CD14-positive monocyte (primary cell): ENCODE measurements at regions not wholly inside any gene's neighbourhood (a gene's known extent, or its start where the extent isn't known, plus 50 kb on each side); places are given as distances from the start of the nearest gene placed in this dataset.

Experiments
- DNase-seq, 3 donors: peaks; one replicate each; pipeline ENCODE4 v3.0.0-alpha.2; 2011 to 2022
- H2AFZ ChIP-seq: 2 replicates; pipeline ENCODE4 v1.6.0; 2012; ENCODE audit warnings: mild to moderate bottlenecking, low read depth, low read length, inconsistent platforms; ENCODE audit not compliant: insufficient read depth, poor library complexity, severe bottlenecking
- H3K27ac ChIP-seq, 2 donors: 1 replicate in 1 of 2; 2 replicates in 1 of 2; pipeline ENCODE4 v1.5.1; 2012 to 2013; ENCODE audit warnings: low read length in 2 of 2, control low read depth in 1 of 2, inconsistent platforms in 1 of 2, low read depth in 1 of 2, mild to moderate bottlenecking in 1 of 2
- H3K27me3 ChIP-seq, 2 donors: one replicate each; pipeline versions ENCODE4 v1.6.0 to v1.6.1; 2011 to 2013; ENCODE audit warnings: low read length in 2 of 2; ENCODE audit not compliant: control insufficient read depth in 2 of 2, insufficient read depth in 2 of 2
- H3K36me3 ChIP-seq, 2 donors: replicated peaks in 1 of 2; 1 replicate in 1 of 2; 2 replicates in 1 of 2; pipeline versions ENCODE4 v1.5.1 to v1.6.1; 2012 to 2013; ENCODE audit warnings: low read length in 2 of 2, control low read depth in 1 of 2, inconsistent platforms in 1 of 2, mild to moderate bottlenecking in 1 of 2; ENCODE audit not compliant: insufficient read depth in 2 of 2, control insufficient read depth in 1 of 2
- H3K4me1 ChIP-seq, 2 donors: 1 replicate in 1 of 2; 2 replicates in 1 of 2; pipeline versions ENCODE4 v1.5.1 to v1.6.1; 2012 to 2013; ENCODE audit warnings: low read length in 2 of 2, control low read depth in 1 of 2, inconsistent platforms in 1 of 2, mild to moderate bottlenecking in 1 of 2, moderate library complexity in 1 of 2; ENCODE audit not compliant: insufficient read depth in 2 of 2, control insufficient read depth in 1 of 2
- H3K4me2 ChIP-seq: replicated peaks from 2 replicates; pipeline ENCODE3; 2012; ENCODE audit warnings: low read length, moderate library complexity, mild to moderate bottlenecking; ENCODE audit not compliant: poor library complexity, severe bottlenecking; ENCODE audit errors: extremely low read depth
- H3K4me3 ChIP-seq, 3 experiments: fragments of 200-600 bp in 1 of 3; sonication (generic) in 1 of 3; replicated peaks in 1 of 3; 1 replicate in 2 of 3; 2 replicates in 1 of 3; pipeline ENCODE4 v1.5.1; 2011 to 2013; ENCODE audit warnings: low read length in 3 of 3, mild to moderate bottlenecking in 3 of 3, control low read depth in 2 of 3, low read depth in 2 of 3, inconsistent platforms in 1 of 3, moderate library complexity in 1 of 3
- H3K79me2 ChIP-seq: 2 replicates; pipeline ENCODE4 v1.6.0; 2012; ENCODE audit warnings: mild to moderate bottlenecking, control low read depth, inconsistent platforms, low read length, moderate library complexity; ENCODE audit not compliant: insufficient read depth
- H3K9ac ChIP-seq: 2 replicates; pipeline ENCODE4 v1.6.0; 2017; ENCODE audit warnings: low read length, mild to moderate bottlenecking; ENCODE audit not compliant: insufficient read depth, poor library complexity, severe bottlenecking
- H3K9me3 ChIP-seq, 2 donors: replicated peaks in 1 of 2; 1 replicate in 1 of 2; 2 replicates in 1 of 2; pipeline versions ENCODE4 v1.5.1 to v1.6.1; 2012 to 2013; ENCODE audit warnings: low read length in 2 of 2, control low read depth in 1 of 2; ENCODE audit not compliant: control insufficient read depth in 1 of 2, insufficient read depth in 1 of 2
- H4K20me1 ChIP-seq: 2 replicates; pipeline ENCODE4 v1.6.0; 2012; ENCODE audit warnings: mild to moderate bottlenecking, low read length, control low read depth, moderate library complexity; ENCODE audit not compliant: insufficient read depth
- H3K27ac Mint-ChIP-seq, 7 donors: one replicate each; pipeline ENCODE4 v1.8.0; 2020; ENCODE audit warnings: mild to moderate bottlenecking in 7 of 7, mixed read lengths in 7 of 7, moderate library complexity in 6 of 7, inconsistent platforms in 2 of 7
- H3K27me3 Mint-ChIP-seq, 3 donors: one replicate each; pipeline ENCODE4 v1.8.0; 2021 to 2022; ENCODE audit warnings: low read depth in 3 of 3, mild to moderate bottlenecking in 3 of 3, mixed read lengths in 3 of 3, moderate library complexity in 3 of 3, inconsistent platforms in 1 of 3
- H3K36me3 Mint-ChIP-seq, 2 donors: one replicate each; pipeline ENCODE4 v1.8.0; 2020; ENCODE audit warnings: mixed read lengths in 2 of 2, inconsistent platforms in 1 of 2, mild to moderate bottlenecking in 1 of 2
- H3K4me1 Mint-ChIP-seq: one replicate; pipeline ENCODE4 v1.8.0; 2020; ENCODE audit warnings: mild to moderate bottlenecking, mixed read lengths
- H3K4me3 Mint-ChIP-seq, 2 donors: one replicate each; pipeline ENCODE4 v1.8.0; 2020; ENCODE audit warnings: mild to moderate bottlenecking in 2 of 2, mixed read lengths in 2 of 2, moderate library complexity in 1 of 2
- H3K9me3 Mint-ChIP-seq, 7 donors: one replicate each; pipeline ENCODE4 v1.8.0; 2020 to 2022; ENCODE audit warnings: mixed read lengths in 7 of 7, mild to moderate bottlenecking in 6 of 7, moderate library complexity in 6 of 7, inconsistent platforms in 2 of 7
- CTCF ChIP-seq: fragments of 200-600 bp; IDR thresholded peaks from one replicate; pipeline ENCODE4 v1.8.0; 2022; ENCODE audit warnings: antibody characterized with exemption, mild to moderate bottlenecking
- WGBS: methylation state at CpG from one replicate; pipeline ENCODE4 v1.1.5; 2013; ENCODE audit warnings: missing lambda C conversion rate; ENCODE audit not compliant: insufficient coverage; 5-methylcytosine and 5-hydroxymethylcytosine counted together
- intact Hi-C, 2 donors: fragments of 100-400 bp; cut with micrococcal nuclease; formaldehyde crosslinking; loops; one replicate each; pipeline versions ENCODE4 v1.15.0 to v1.15.1; 2023

GRCh38 chr17:71183066-71183660 is 937.7 kb upstream of the SOX9 start:
- 83% methylated on average over 2 of the region's 4 CpGs for WGBS
- intact Hi-C loops, result no loop called here
- no peak for DNase-seq

GRCh38 chr17:71184716-71185115 is 936.1 kb upstream of the SOX9 start:
- peaks cover 0 to 15% (median 0%) of the 10 kb centered on the region in 7 donors for H3K9me3 Mint-ChIP-seq
- Histone ChIP-seq H3K27ac (no peak overlapping the region), H3K79me2 (no peaks in the 10 kb centered on the region), H3K4me1 (no peaks in the 10 kb centered on the region), H3K4me2 (no peak overlapping the region), H4K20me1 (no peaks in the 10 kb centered on the region), H3K9ac (no peak overlapping the region), H3K4me3 (no peak overlapping the region), H3K27me3 (no peaks in the 10 kb centered on the region), H3K36me3 (no peaks in the 10 kb centered on the region), H3K9me3 (peaks cover 6 to 9% of the 10 kb centered on the region in 2 donors), H2AFZ (no peak overlapping the region)
- no peaks in the 10 kb centered on the region for H3K36me3 Mint-ChIP-seq
- intact Hi-C loops, result no loop called here
- DNase-seq, result no peak
- no peak for TF ChIP-seq CTCF
- no CpG with 5 or more reads among the region's 4 CpGs for WGBS
- H3K27ac Mint-ChIP-seq, result no peak overlapping the region
- peaks cover 0 to 2% (median 1%) of the 10 kb centered on the region in 3 donors for H3K27me3 Mint-ChIP-seq
- H3K4me3 Mint-ChIP-seq, result no peak overlapping the region
- no peaks in the 10 kb centered on the region for H3K4me1 Mint-ChIP-seq

More at GRCh38 chr17:71183066-71183660, 937.7 kb upstream of the SOX9 start:
- H3K79me2 ChIP-seq, result no peaks in the 10 kb centered on the region
- H3K4me1 ChIP-seq, result no peaks in the 10 kb centered on the region
- H3K4me3 ChIP-seq, result no peak overlapping the region
- Mint-ChIP-seq H3K36me3 (no peaks in the 10 kb centered on the region), H3K4me1 (no peaks in the 10 kb centered on the region), H3K9me3 (peaks cover 0 to 14% (median 2%) of the 10 kb centered on the region in 7 donors), H3K27ac (no peak overlapping the region), H3K27me3 (peaks cover 0 to 1% (median 0%) of the 10 kb centered on the region in 3 donors), H3K4me3 (no peak overlapping the region)
- H3K4me2 ChIP-seq, result no peak overlapping the region
- no peaks in the 10 kb centered on the region for H3K27me3 ChIP-seq
- H4K20me1 ChIP-seq, result no peaks in the 10 kb centered on the region
- H3K36me3 ChIP-seq, result no peaks in the 10 kb centered on the region
- no peak overlapping the region for H3K9ac ChIP-seq
- H3K9me3 ChIP-seq, result peaks cover 3 to 9% of the 10 kb centered on the region in 2 donors
- H2AFZ ChIP-seq, result no peak overlapping the region
- TF ChIP-seq CTCF, result no peak
- no peak overlapping the region for H3K27ac ChIP-seq
